ENCODE measurements at regions not wholly inside any gene's neighbourhood (a gene's known extent, or its start where the extent isn't known, plus 50 kb on each side); places are given as distances from the start of the nearest gene placed in this dataset.
"Not testable (repeated sequence)": the region's sequence is repeated elsewhere in the genome, so short reads cannot be mapped to it uniquely, and the experiment has no call there.

DNA sequence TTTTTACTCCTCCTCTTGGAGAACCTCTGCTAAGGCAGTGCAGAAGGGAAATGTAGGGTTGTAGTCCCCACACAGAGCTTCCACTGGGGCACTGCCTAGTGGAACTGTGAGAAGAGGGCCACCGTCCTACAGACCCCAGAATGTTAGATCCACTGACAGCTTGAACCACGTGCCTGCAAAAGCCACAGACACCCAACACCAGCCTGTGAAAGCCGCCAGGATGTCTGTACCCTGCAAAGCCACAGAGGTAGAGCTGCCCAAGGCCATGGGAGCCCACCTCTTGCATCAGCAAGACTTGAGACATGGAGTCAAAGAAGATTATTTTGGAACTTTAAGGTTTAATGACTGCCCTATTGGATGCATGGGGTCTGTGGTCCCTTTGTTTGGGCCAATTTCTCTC lies 112.1 kb downstream of the RSL24D1 start:
- intact Hi-C loops (cut with micrococcal nuclease): no loop called here

DNA sequence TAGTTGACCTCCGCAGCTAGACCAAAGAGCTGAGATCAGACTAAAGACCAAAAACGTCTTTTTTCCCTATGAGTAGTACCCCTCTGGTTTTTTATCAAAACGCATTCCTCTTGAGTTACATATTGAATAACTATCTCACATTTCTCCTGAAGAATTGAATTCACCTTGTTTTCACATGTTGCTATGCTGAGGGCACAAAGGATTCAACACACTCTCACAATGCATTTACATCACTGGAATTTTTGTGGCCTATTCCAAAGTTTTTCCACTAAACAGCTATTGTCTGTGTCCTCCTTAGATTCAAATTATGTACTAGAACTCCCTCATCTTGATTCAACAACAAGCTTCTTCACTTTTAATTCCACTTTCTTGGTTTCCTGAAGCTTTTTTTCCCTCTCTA lies 112.5 kb downstream of the RSL24D1 start:
- H3K36me3 Mint-ChIP-seq (ENCODE audit: insufficient read depth, unreplicated experiment): no peaks in the 10 kb centered on the region
- CTCF ChIA-PET: no interaction called here
- POLR2A ChIA-PET: no interaction called here
- H3K9me3 Mint-ChIP-seq (ENCODE audit: unreplicated experiment): no peaks in the 10 kb centered on the region
- no peak for DNase-seq (ENCODE audit: unreplicated experiment)
- H3K27me3 Mint-ChIP-seq (ENCODE audit: insufficient read depth, unreplicated experiment): peaks cover 17% of the 10 kb centered on the region
- TF ChIP-seq, protein P1, sequence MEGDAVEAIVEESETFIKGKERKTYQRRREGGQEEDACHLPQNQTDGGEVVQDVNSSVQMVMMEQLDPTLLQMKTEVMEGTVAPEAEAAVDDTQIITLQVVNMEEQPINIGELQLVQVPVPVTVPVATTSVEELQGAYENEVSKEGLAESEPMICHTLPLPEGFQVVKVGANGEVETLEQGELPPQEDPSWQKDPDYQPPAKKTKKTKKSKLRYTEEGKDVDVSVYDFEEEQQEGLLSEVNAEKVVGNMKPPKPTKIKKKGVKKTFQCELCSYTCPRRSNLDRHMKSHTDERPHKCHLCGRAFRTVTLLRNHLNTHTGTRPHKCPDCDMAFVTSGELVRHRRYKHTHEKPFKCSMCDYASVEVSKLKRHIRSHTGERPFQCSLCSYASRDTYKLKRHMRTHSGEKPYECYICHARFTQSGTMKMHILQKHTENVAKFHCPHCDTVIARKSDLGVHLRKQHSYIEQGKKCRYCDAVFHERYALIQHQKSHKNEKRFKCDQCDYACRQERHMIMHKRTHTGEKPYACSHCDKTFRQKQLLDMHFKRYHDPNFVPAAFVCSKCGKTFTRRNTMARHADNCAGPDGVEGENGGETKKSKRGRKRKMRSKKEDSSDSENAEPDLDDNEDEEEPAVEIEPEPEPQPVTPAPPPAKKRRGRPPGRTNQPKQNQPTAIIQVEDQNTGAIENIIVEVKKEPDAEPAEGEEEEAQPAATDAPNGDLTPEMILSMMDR (IDR thresholded peaks at IDR 0.05; ENCODE audit: unreplicated experiment): no peak
- H3K4me1 Mint-ChIP-seq (ENCODE audit: insufficient read depth, unreplicated experiment): no peaks in the 10 kb centered on the region
- intact Hi-C loops (cut with micrococcal nuclease): no loop called here
- no TSS peak for BruUV-seq (replicated peaks)
- H3K4me3 Mint-ChIP-seq (ENCODE audit: unreplicated experiment): no peak overlapping the region
- no peak overlapping the region for H3K27ac Mint-ChIP-seq (ENCODE audit: low read depth, unreplicated experiment)

More for the DNA sequence above, 112.1 kb downstream of the RSL24D1 start:
- ChIA-PET POLR2A (no interaction called here), CTCF (no interaction called here)
- TF ChIP-seq, protein P1 (IDR thresholded peaks at IDR 0.05; ENCODE audit: unreplicated experiment): no peak
- BruUV-seq (replicated peaks): no TSS peak
- Mint-ChIP-seq H3K27me3 (ENCODE audit: insufficient read depth, unreplicated experiment) (peaks cover 22% of the 10 kb centered on the region), H3K4me1 (ENCODE audit: insufficient read depth, unreplicated experiment) (no peaks in the 10 kb centered on the region), H3K27ac (ENCODE audit: low read depth, unreplicated experiment) (no peak overlapping the region), H3K4me3 (ENCODE audit: unreplicated experiment) (no peak overlapping the region), H3K9me3 (ENCODE audit: unreplicated experiment) (no peaks in the 10 kb centered on the region), H3K36me3 (ENCODE audit: insufficient read depth, unreplicated experiment) (no peaks in the 10 kb centered on the region)
- no peak for DNase-seq (ENCODE audit: unreplicated experiment)

DNA sequence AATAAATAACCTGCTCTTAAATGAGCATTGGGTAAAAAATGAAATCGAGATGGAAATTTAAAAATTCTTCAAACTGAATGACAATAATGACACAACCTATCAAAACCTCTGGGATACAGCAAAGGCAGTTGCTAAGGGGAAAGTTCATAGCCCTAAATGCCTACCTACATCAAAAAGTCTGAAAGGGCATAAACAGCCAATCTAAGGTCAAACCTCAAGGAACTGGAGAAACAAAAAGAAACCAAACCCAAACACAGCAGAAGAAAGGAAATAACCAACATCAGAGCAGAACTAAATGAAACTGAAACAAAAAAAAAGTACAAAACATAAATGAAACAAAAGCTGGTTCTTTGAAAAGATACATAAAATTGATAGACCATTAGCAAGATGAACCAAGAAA lies 119.7 kb downstream of the RSL24D1 start:
- Mint-ChIP-seq H3K27me3 (ENCODE audit: insufficient read depth, unreplicated experiment) (peaks cover 10% of the 10 kb centered on the region), H3K9me3 (ENCODE audit: unreplicated experiment) (peaks cover 20% of the 10 kb centered on the region)
- BruUV-seq (replicated peaks); H3K4me1 Mint-ChIP-seq (ENCODE audit: insufficient read depth, unreplicated experiment); intact Hi-C loops (cut with micrococcal nuclease); POLR2A ChIA-PET; H3K4me3 Mint-ChIP-seq (ENCODE audit: unreplicated experiment); H3K36me3 Mint-ChIP-seq (ENCODE audit: insufficient read depth, unreplicated experiment); H3K27ac Mint-ChIP-seq (ENCODE audit: low read depth, unreplicated experiment); DNase-seq (ENCODE audit: unreplicated experiment): not testable (repeated sequence)
- CTCF ChIA-PET: interaction anchor here (0.6 kb wide), 1 partner anchor 1117 kb away, joined by 3 read pairs; no protein-coding TSS in a partner anchor

DNA sequence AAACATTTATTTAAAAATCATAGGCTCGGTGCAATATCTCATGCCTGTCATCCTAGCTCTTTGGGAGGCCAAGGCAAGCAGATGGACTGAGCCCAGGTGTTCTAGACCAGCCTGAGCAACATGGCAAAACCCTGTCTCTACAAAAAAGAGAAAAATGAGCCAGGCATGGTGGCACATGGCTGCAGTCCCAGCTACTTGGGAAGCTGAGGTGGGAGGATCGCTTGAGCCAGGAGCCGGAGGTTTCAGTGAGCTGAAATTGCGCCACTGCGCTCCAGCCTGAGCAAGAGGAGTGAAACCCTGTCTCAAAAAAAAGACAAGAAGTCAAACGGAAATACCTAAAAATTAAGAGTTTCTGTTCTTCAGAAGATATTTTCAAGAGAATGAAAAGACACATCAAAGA lies 122.3 kb downstream of the RSL24D1 start:
- no peaks in the 10 kb centered on the region for H3K4me1 Mint-ChIP-seq (ENCODE audit: insufficient read depth, unreplicated experiment)
- peaks cover 20% of the 10 kb centered on the region for H3K9me3 Mint-ChIP-seq (ENCODE audit: unreplicated experiment)
- no peaks in the 10 kb centered on the region for H3K36me3 Mint-ChIP-seq (ENCODE audit: insufficient read depth, unreplicated experiment)
- no peak overlapping the region for H3K27ac Mint-ChIP-seq (ENCODE audit: low read depth, unreplicated experiment)
- peaks cover 11% of the 10 kb centered on the region for H3K27me3 Mint-ChIP-seq (ENCODE audit: insufficient read depth, unreplicated experiment)
- TF ChIP-seq, protein P1 (IDR thresholded peaks at IDR 0.05; ENCODE audit: unreplicated experiment): no peak
- no peak for DNase-seq (ENCODE audit: unreplicated experiment)
- POLR2A ChIA-PET: no interaction called here
- no peak overlapping the region for H3K4me3 Mint-ChIP-seq (ENCODE audit: unreplicated experiment)
- BruUV-seq (replicated peaks): no TSS peak
- intact Hi-C loops (cut with micrococcal nuclease): no loop called here
- CTCF ChIA-PET: no interaction called here

DNA sequence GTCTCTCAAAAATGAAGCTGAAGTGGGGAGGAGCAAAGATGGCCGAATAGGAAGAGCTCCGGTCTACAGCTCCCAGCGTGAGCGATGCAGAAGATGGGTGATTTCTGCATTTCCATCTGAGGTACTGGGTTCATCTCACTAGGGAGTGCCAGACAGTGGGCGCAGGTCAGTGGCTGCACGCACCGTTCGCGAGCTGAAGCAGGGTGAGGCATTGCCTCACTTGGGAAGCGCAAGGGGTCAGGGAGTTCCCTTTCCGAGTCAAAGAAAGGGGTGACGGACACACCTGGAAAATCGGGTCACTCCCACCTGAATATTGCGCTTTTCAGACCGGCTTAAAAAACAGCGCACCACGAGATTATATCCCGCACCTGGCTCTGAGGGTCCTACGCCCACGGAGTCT lies 132.8 kb downstream of the RSL24D1 start:
- H3K4me3 Mint-ChIP-seq (ENCODE audit: unreplicated experiment); H3K4me1 Mint-ChIP-seq (ENCODE audit: insufficient read depth, unreplicated experiment); H3K27ac Mint-ChIP-seq (ENCODE audit: low read depth, unreplicated experiment); POLR2A ChIA-PET; CTCF ChIA-PET; H3K36me3 Mint-ChIP-seq (ENCODE audit: insufficient read depth, unreplicated experiment); DNase-seq (ENCODE audit: unreplicated experiment); intact Hi-C loops (cut with micrococcal nuclease); BruUV-seq (replicated peaks): not testable (repeated sequence)
- peaks cover 16% of the 10 kb centered on the region for H3K9me3 Mint-ChIP-seq (ENCODE audit: unreplicated experiment)
- H3K27me3 Mint-ChIP-seq (ENCODE audit: insufficient read depth, unreplicated experiment): peaks cover 16% of the 10 kb centered on the region
